ENCODE measurements at regions not wholly inside any gene's neighbourhood (a gene's known extent, or its start where the extent isn't known, plus 50 kb on each side); places are given as distances from the start of the nearest gene placed in this dataset.

- no peak for TF ChIP-seq CTCF (IDR thresholded peaks at IDR 0.05)
- no peak for TF ChIP-seq POLR2A (IDR thresholded peaks at IDR 0.05)
- no peak for TF ChIP-seq EP300 (IDR thresholded peaks at IDR 0.05)
Observed at GRCh38 chr4:189036906-189037305, 897.7 kb downstream of the TRIML1 start.
